H1 (cell line): ENCODE measurements at regions not wholly inside any gene's neighbourhood (a gene's known extent, or its start where the extent isn't known, plus 50 kb on each side); places are given as distances from the start of the nearest gene placed in this dataset.

Source experiments
- CTCF ChIA-PET: fragments of 300-600 bp; sonication (Branson Sonifier 250); formaldehyde crosslinking; loops from one replicate; lab custom pipeline; 2021; ENCODE audit not compliant: partially characterized antibody; lab: Charles Lee
- POLR2A ChIA-PET: fragments of 300-600 bp; sonication (Branson Sonifier 250); formaldehyde crosslinking; loops from one replicate; lab custom pipeline; 2021; ENCODE audit warnings: inconsistent platforms; ENCODE audit not compliant: partially characterized antibody; lab: Charles Lee
- DNase-seq, 2 experiments: peaks; one replicate each; pipeline versions ENCODE4 v3.0.0 to v3.0.0-alpha.2; 2010 to 2022; ENCODE audit warnings: low spot score in 2 of 2, low read depth in 1 of 2, mixed read lengths in 1 of 2
- FAIRE-seq: peaks from 2 replicates; lab custom pipeline; 2011; peaks lifted over from hg19 to GRCh38; lab: Jason Lieb, UNC
- H2AFZ ChIP-seq: 2 replicates; pipeline ENCODE4 v1.8.1; 2012; ENCODE audit warnings: low read length, inconsistent platforms
- H2AK5ac ChIP-seq: 2 replicates; pipeline ENCODE4 v1.6.1; 2013; ENCODE audit warnings: low read depth, low read length
- H2BK120ac ChIP-seq: replicated peaks from 2 replicates; pipeline ENCODE3; 2013; ENCODE audit warnings: low read depth, low read length, inconsistent platforms
- H2BK12ac ChIP-seq: 2 replicates; pipeline ENCODE4 v1.6.1; 2013; ENCODE audit warnings: low read depth, low read length
- H2BK15ac ChIP-seq: 2 replicates; pipeline ENCODE4 v1.6.1; 2013; ENCODE audit warnings: low read length
- H2BK20ac ChIP-seq: 2 replicates; pipeline ENCODE4 v1.6.1; 2013; ENCODE audit warnings: low read length
- H2BK5ac ChIP-seq: 2 replicates; pipeline ENCODE4 v1.6.1; 2013; ENCODE audit warnings: low read depth, low read length
- H3K14ac ChIP-seq: 2 replicates; pipeline ENCODE4 v1.6.1; 2013; ENCODE audit warnings: inconsistent platforms; ENCODE audit not compliant: insufficient read length
- H3K18ac ChIP-seq: 2 replicates; pipeline ENCODE4 v1.6.1; 2013; ENCODE audit warnings: low read length; ENCODE audit errors: extremely low read depth
- H3K23ac ChIP-seq: 2 replicates; pipeline ENCODE4 v1.6.1; 2013; ENCODE audit warnings: inconsistent platforms; ENCODE audit not compliant: insufficient read length
- H3K23me2 ChIP-seq: 2 replicates; pipeline ENCODE4 v1.6.1; 2013; ENCODE audit warnings: low read depth, low read length
- H3K27ac ChIP-seq: 2 replicates; pipeline ENCODE4 v1.6.1; 2011; ENCODE audit warnings: low read depth, low read length, inconsistent platforms
- H3K27me3 ChIP-seq, 4 experiments: replicated peaks in 1 of 4; 1 replicate in 1 of 4; 2 replicates in 3 of 4; pipeline versions ENCODE4 v1.6.1 to v1.8.1; 2011 to 2013; ENCODE audit warnings: low read length in 3 of 4, mild to moderate bottlenecking in 3 of 4, inconsistent platforms in 2 of 4, mixed read lengths in 2 of 4, moderate library complexity in 1 of 4; ENCODE audit not compliant: control insufficient read depth in 3 of 4, insufficient read depth in 3 of 4; ENCODE audit errors: extremely low read depth in 1 of 4
- H3K36me3 ChIP-seq, 4 experiments: 2 replicates each; pipeline versions ENCODE4 v1.6.1 to v1.8.1; 2011 to 2013; ENCODE audit warnings: mild to moderate bottlenecking in 4 of 4, low read length in 3 of 4, moderate library complexity in 2 of 4, control low read depth in 1 of 4, inconsistent platforms in 1 of 4; ENCODE audit not compliant: insufficient read depth in 4 of 4, control insufficient read depth in 2 of 4
- H3K4ac ChIP-seq: replicated peaks from 2 replicates; pipeline ENCODE3; 2013; ENCODE audit warnings: low read length, low read depth, mixed read lengths, inconsistent platforms; ENCODE audit not compliant: insufficient read length
- H3K4me1 ChIP-seq, 4 experiments: replicated peaks in 1 of 4; 1 replicate in 1 of 4; 2 replicates in 3 of 4; pipeline versions ENCODE4 v1.6.1 to v1.8.1; 2011 to 2013; ENCODE audit warnings: low read length in 3 of 4, inconsistent platforms in 2 of 4, mixed read lengths in 1 of 4; ENCODE audit not compliant: insufficient read depth in 4 of 4, control insufficient read depth in 3 of 4
- H3K4me2 ChIP-seq, 2 experiments: 2 replicates each; pipeline versions ENCODE4 v1.6.1 to v1.8.1; 2011 to 2013; ENCODE audit warnings: low read depth in 2 of 2, low read length in 2 of 2, control low read depth in 1 of 2, inconsistent platforms in 1 of 2, mild to moderate bottlenecking in 1 of 2; ENCODE audit not compliant: insufficient read depth in 1 of 2
- H3K4me3 ChIP-seq, 4 experiments: fragments of 200-600, 300-600 bp in 1 of 4; sonication (generic), shearing (Covaris generic), sonication (Bioruptor Twin) in 1 of 4; 2 replicates each; pipeline versions ENCODE4 v1.5.1 to v1.8.1; 2011 to 2016; ENCODE audit warnings: low read length in 4 of 4, low read depth in 3 of 4, control low read depth in 2 of 4, inconsistent platforms in 2 of 4, mild to moderate bottlenecking in 2 of 4, mixed read lengths in 1 of 4, moderate library complexity in 1 of 4; ENCODE audit not compliant: insufficient read depth in 2 of 4; ENCODE audit errors: extremely low read depth in 1 of 4
- H3K56ac ChIP-seq: replicated peaks from 2 replicates; pipeline ENCODE3; 2013; ENCODE audit warnings: low read depth, mild to moderate bottlenecking, mixed read lengths, low read length, inconsistent platforms; ENCODE audit not compliant: insufficient read length
- H3K79me1 ChIP-seq: 2 replicates; pipeline ENCODE4 v1.6.1; 2013; ENCODE audit warnings: low read depth, low read length, control low read depth
- H3K79me2 ChIP-seq, 2 experiments: 2 replicates each; pipeline versions ENCODE4 v1.6.1 to v1.8.1; 2012 to 2013; ENCODE audit warnings: low read length in 2 of 2, mild to moderate bottlenecking in 2 of 2, inconsistent platforms in 1 of 2; ENCODE audit not compliant: insufficient read depth in 2 of 2, control insufficient read depth in 1 of 2
- H3K9ac ChIP-seq, 4 experiments: replicated peaks in 1 of 4; 1 replicate in 1 of 4; 2 replicates in 3 of 4; pipeline versions ENCODE4 v1.6.1 to v1.8.1; 2011 to 2013; ENCODE audit warnings: low read depth in 3 of 4, low read length in 3 of 4, control low read depth in 2 of 4, mild to moderate bottlenecking in 2 of 4, moderate library complexity in 2 of 4, inconsistent platforms in 1 of 4; ENCODE audit errors: extremely low read depth in 1 of 4
- H3K9me3 ChIP-seq, 2 experiments: 2 replicates each; pipeline versions ENCODE4 v1.6.1 to v1.8.1; 2012 to 2013; ENCODE audit warnings: mild to moderate bottlenecking in 2 of 2, moderate library complexity in 2 of 2, control low read depth in 1 of 2, inconsistent platforms in 1 of 2, low read depth in 1 of 2, low read length in 1 of 2, mixed read lengths in 1 of 2; ENCODE audit not compliant: insufficient read depth in 2 of 2
- H4K20me1 ChIP-seq, 2 experiments: replicated peaks in 1 of 2; 2 replicates each; pipeline versions ENCODE3 to v1.8.1; 2011 to 2013; ENCODE audit warnings: inconsistent platforms in 2 of 2, low read length in 2 of 2, mild to moderate bottlenecking in 1 of 2; ENCODE audit not compliant: insufficient read depth in 2 of 2, control insufficient read depth in 1 of 2
- H4K5ac ChIP-seq: 2 replicates; pipeline ENCODE4 v1.6.1; 2013; ENCODE audit warnings: low read length, low read depth, mixed read lengths, inconsistent platforms; ENCODE audit not compliant: insufficient read length
- H4K8ac ChIP-seq: 2 replicates; pipeline ENCODE4 v1.8.0; 2013; ENCODE audit warnings: mild to moderate bottlenecking, moderate library complexity, low read length, inconsistent platforms; ENCODE audit not compliant: insufficient read depth; ENCODE audit errors: extremely low read depth
- H4K91ac ChIP-seq: replicated peaks from 2 replicates; pipeline ENCODE3; 2013; ENCODE audit warnings: low read length, mixed read lengths, inconsistent platforms; ENCODE audit not compliant: insufficient read length
- KDM5A ChIP-seq: fragments of 200-600 bp; IDR thresholded peaks from 2 replicates; pipeline ENCODE4 v1.7.1; 2012; ENCODE audit warnings: mild to moderate bottlenecking, low read length, inconsistent platforms, mixed read lengths
- RNF2 ChIP-seq: fragments of 200-900, 300-1000 bp; sonication (generic); IDR thresholded peaks from 2 replicates; pipeline ENCODE4 v1.7.1; 2016; ENCODE audit warnings: borderline replicate concordance, low read depth, mild to moderate bottlenecking, antibody characterized with exemption, low read length; ENCODE audit not compliant: poor library complexity, severe bottlenecking; ENCODE audit errors: missing control alignments
- WGBS, 2 experiments: shearing (Covaris generic) in 1 of 2; methylation state at CpG; one replicate each; pipeline versions ENCODE4 v1.1.6 to v1.1.7; 2013 to 2015; ENCODE audit warnings: low lambda C conversion rate in 2 of 2, mixed read lengths in 2 of 2, inconsistent platforms in 1 of 2, low coverage in 1 of 2, missing lambda C conversion rate in 1 of 2; ENCODE audit not compliant: insufficient replicate concordance in 2 of 2, insufficient coverage in 1 of 2, insufficient read length in 1 of 2; ENCODE audit errors: extremely low coverage in 1 of 2, missing lambda C conversion rate in 1 of 2; 5-methylcytosine and 5-hydroxymethylcytosine counted together
- TF ChIP-seq, protein P1 (sequence below): IDR thresholded peaks from 2 replicates; pipeline ENCODE4 v1.6.1; 2011; ENCODE audit warnings: low read length, improper control_type of control experiment

DNA sequence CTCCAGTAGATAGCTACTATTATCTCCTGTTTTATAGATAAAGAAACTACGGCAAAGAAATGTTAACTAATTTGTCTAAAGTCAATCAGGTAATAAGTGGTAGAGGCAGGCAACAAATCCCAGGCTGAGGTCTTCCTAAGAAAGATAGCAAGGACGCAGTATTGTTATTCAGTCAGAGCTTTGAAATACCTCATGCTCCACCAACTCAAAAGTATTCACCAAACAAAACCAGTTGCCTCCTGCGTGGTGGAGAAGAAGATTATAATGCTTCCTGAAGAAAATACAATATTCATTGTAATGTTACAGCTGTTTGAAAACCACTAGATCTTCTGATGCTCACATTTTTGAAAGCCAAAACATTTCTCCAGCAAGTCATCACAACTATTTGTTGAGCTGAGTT lies 138.2 kb upstream of the CNTN4 start:
- Histone ChIP-seq H3K4me3 (no peak overlapping the region), H2AFZ (no peak overlapping the region), H3K56ac (no peak overlapping the region), H2AK5ac (no peak overlapping the region), H4K8ac (no peak overlapping the region), H3K4me1 (no peaks in the 10 kb centered on the region), H2BK5ac (no peak overlapping the region), H3K14ac (no peak overlapping the region), H3K9me3 (no peaks in the 10 kb centered on the region), H3K9ac (no peak overlapping the region), H3K79me2 (no peaks in the 10 kb centered on the region), H2BK12ac (no peak overlapping the region), H3K18ac (no peak overlapping the region), H2BK120ac (no peak overlapping the region), H3K27ac (no peak overlapping the region), H2BK15ac (no peak overlapping the region), H4K91ac (no peak overlapping the region), H3K4ac (no peak overlapping the region), H3K36me3 (no peaks in the 10 kb centered on the region), H3K23ac (no peak overlapping the region), H4K5ac (no peak overlapping the region), H3K27me3 (no peaks in the 10 kb centered on the region), H4K20me1 (no peaks in the 10 kb centered on the region), H3K79me1 (no peaks in the 10 kb centered on the region), H3K4me2 (no peak overlapping the region), H3K23me2 (no peaks in the 10 kb centered on the region), H2BK20ac (no peak overlapping the region)
- CTCF ChIA-PET, result no interaction called here
- POLR2A ChIA-PET, result no interaction called here
- no peak for TF ChIP-seq KDM5A
- TF ChIP-seq, protein P1, sequence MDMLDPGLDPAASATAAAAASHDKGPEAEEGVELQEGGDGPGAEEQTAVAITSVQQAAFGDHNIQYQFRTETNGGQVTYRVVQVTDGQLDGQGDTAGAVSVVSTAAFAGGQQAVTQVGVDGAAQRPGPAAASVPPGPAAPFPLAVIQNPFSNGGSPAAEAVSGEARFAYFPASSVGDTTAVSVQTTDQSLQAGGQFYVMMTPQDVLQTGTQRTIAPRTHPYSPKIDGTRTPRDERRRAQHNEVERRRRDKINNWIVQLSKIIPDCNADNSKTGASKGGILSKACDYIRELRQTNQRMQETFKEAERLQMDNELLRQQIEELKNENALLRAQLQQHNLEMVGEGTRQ, result no peak
- TF ChIP-seq RNF2, result no peak
- 81% methylated on average over 3 of the region's 3 CpGs; no CpG with 5 or more reads in 1 of the 2 experiments for WGBS, 2 experiments
- FAIRE-seq (no peak), DNase-seq (no peak)
